ENCODE measurements at regions not wholly inside any gene's neighbourhood (a gene's known extent, or its start where the extent isn't known, plus 50 kb on each side); places are given as distances from the start of the nearest gene placed in this dataset.

- no peak for TF ChIP-seq CTCF (IDR thresholded peaks at IDR 0.05; ENCODE audit: control extremely low read depth in 1 of 3, insufficient read depth in 1 of 3, low read depth in 1 of 3, low read length in 3 of 3)
- TF ChIP-seq ATF2 (IDR thresholded peaks at IDR 0.05; ENCODE audit: low read length) = no peak
- no peak for TF ChIP-seq EGR1 (IDR thresholded peaks at IDR 0.05; ENCODE audit: borderline replicate concordance, low read depth, low read length)
- no peak for TF ChIP-seq POLR2A (IDR thresholded peaks at IDR 0.05; ENCODE audit: control extremely low read depth in 1 of 2, low read depth in 2 of 2, low read length in 2 of 2)
- no peak for TF ChIP-seq TEAD4 (IDR thresholded peaks at IDR 0.05; ENCODE audit: low read depth, low read length)
- TF ChIP-seq MAFK (IDR thresholded peaks at IDR 0.05; ENCODE audit: low read depth, low read length) = no peak
- TF ChIP-seq SIN3A (conservative IDR thresholded peaks at IDR 0.05 in 1 of 2, IDR thresholded peaks at IDR 0.05 in 1 of 2; ENCODE audit: low read depth in 1 of 2, low read length in 2 of 2) = no peak
- no peak for TF ChIP-seq TAF1 (IDR thresholded peaks at IDR 0.05; ENCODE audit: low read depth, low read length)
- no peak for TF ChIP-seq NRF1 (IDR thresholded peaks at IDR 0.05; ENCODE audit: low read depth, low read length)
- no peak for TF ChIP-seq JUN (IDR thresholded peaks at IDR 0.05; ENCODE audit: low read depth, low read length)
Observed at GRCh38 chr9:78692871-78693270, 395.9 kb downstream of the PSAT1 start.
